ENCODE measurements at regions not wholly inside any gene's neighbourhood (a gene's known extent, or its start where the extent isn't known, plus 50 kb on each side); places are given as distances from the start of the nearest gene placed in this dataset.

GRCh38 chr2:8615252-8615575 is 66.6 kb upstream of the ID2 start:
- H3K27me3 ChIP-seq = no peaks in the 10 kb centered on the region
- TF ChIP-seq, protein P1, sequence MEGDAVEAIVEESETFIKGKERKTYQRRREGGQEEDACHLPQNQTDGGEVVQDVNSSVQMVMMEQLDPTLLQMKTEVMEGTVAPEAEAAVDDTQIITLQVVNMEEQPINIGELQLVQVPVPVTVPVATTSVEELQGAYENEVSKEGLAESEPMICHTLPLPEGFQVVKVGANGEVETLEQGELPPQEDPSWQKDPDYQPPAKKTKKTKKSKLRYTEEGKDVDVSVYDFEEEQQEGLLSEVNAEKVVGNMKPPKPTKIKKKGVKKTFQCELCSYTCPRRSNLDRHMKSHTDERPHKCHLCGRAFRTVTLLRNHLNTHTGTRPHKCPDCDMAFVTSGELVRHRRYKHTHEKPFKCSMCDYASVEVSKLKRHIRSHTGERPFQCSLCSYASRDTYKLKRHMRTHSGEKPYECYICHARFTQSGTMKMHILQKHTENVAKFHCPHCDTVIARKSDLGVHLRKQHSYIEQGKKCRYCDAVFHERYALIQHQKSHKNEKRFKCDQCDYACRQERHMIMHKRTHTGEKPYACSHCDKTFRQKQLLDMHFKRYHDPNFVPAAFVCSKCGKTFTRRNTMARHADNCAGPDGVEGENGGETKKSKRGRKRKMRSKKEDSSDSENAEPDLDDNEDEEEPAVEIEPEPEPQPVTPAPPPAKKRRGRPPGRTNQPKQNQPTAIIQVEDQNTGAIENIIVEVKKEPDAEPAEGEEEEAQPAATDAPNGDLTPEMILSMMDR (IDR thresholded peaks at IDR 0.05) = no peak
- 88 to 95% methylated on average over 6 of the region's 6 CpGs for WGBS, 2 donors
- intact Hi-C loops (cut with DNase I) = no loop called here
- H3K4me3 ChIP-seq = no peak overlapping the region
- ATAC-seq = no peak
- no peaks in the 10 kb centered on the region for H3K36me3 ChIP-seq
- no peak for DNase-seq
- H3K4me1 ChIP-seq = no peaks in the 10 kb centered on the region
- no peak for FAIRE-seq
- H3K9me3 ChIP-seq = no peaks in the 10 kb centered on the region
- no peak overlapping the region for H3K27ac ChIP-seq

GRCh38 chr2:8615576-8616281 is 66.1 kb upstream of the ID2 start:
- ATAC-seq (no peak), FAIRE-seq (no peak), DNase-seq (no peak)
- TF ChIP-seq, protein P1 (IDR thresholded peaks at IDR 0.05) = no peak
- 88 to 95% methylated on average over 14 of the region's 14 CpGs for WGBS, 2 donors
- no peaks in the 10 kb centered on the region for H3K9me3 ChIP-seq
- no peak overlapping the region for H3K27ac ChIP-seq
- no peaks in the 10 kb centered on the region for H3K4me1 ChIP-seq
- H3K36me3 ChIP-seq = no peaks in the 10 kb centered on the region
- no peaks in the 10 kb centered on the region for H3K27me3 ChIP-seq
- no peak overlapping the region for H3K4me3 ChIP-seq
- intact Hi-C loops (cut with DNase I) = no loop called here

DNA sequence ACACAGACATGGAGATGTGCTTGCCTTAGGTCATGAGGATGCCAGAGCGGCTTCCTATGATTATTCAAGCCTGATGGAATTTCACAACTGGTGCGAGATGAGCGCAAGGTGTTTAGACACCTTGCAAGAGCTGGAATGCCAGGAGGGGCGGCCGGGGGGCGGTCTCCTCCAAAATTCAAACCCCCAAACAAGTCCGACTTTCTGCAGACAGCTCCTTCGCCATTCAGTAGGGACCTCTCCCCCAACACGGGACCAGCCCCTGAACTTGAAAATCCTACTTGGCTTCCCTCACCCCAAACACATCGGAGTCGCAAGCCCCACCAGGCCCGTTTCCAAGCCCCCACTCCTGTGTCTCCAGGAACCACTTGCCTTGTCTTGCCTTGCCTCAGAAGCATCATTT is 64.8 kb upstream of the ID2 start:
- FAIRE-seq (no peak), DNase-seq (no peak), ATAC-seq (no peak)
- intact Hi-C loops (cut with DNase I) = no loop called here
- WGBS, 2 donors = 83 to 91% methylated on average over 12 of the region's 12 CpGs
- Histone ChIP-seq H3K4me1 (no peaks in the 10 kb centered on the region), H3K36me3 (no peaks in the 10 kb centered on the region), H3K27me3 (no peaks in the 10 kb centered on the region), H3K27ac (no peak overlapping the region), H3K4me3 (no peak overlapping the region), H3K9me3 (no peaks in the 10 kb centered on the region)
- TF ChIP-seq, protein P1 (IDR thresholded peaks at IDR 0.05) = no peak

- 83 to 91% methylated on average over 8 of the region's 8 CpGs for WGBS, 2 donors
- Histone ChIP-seq H3K27me3 (no peaks in the 10 kb centered on the region), H3K4me1 (no peaks in the 10 kb centered on the region), H3K27ac (no peak overlapping the region), H3K9me3 (no peaks in the 10 kb centered on the region), H3K36me3 (no peaks in the 10 kb centered on the region), H3K4me3 (no peak overlapping the region)
- DNase-seq (no peak), ATAC-seq (no peak), FAIRE-seq (no peak)
- intact Hi-C loops (cut with DNase I) = no loop called here
- TF ChIP-seq, protein P1 (IDR thresholded peaks at IDR 0.05) = no peak
Measured at GRCh38 chr2:8617590-8617989, 64.3 kb upstream of the ID2 start.

- ATAC-seq (no peak), FAIRE-seq (no peak), DNase-seq (no peak)
- Histone ChIP-seq H3K9me3 (no peaks in the 10 kb centered on the region), H3K4me3 (no peak overlapping the region), H3K36me3 (no peaks in the 10 kb centered on the region), H3K27ac (no peak overlapping the region), H3K27me3 (no peaks in the 10 kb centered on the region), H3K4me1 (peaks cover 2 to 3% (median 3%) of the 10 kb centered on the region in 3 donors)
- intact Hi-C loops (cut with DNase I) = no loop called here
- WGBS, 2 donors = 83 to 97% methylated on average over 5 of the region's 5 CpGs
- TF ChIP-seq, protein P1 (IDR thresholded peaks at IDR 0.05) = no peak
Measured at GRCh38 chr2:8619071-8619470, 62.8 kb upstream of the ID2 start.
